Liver (tissue), 3 donors: ENCODE measurements at regions not wholly inside any gene's neighbourhood (a gene's known extent, or its start where the extent isn't known, plus 50 kb on each side); places are given as distances from the start of the nearest gene placed in this dataset.

Experiments used
- CTCF ChIP-seq: fragments of 150-350 bp; IDR thresholded peaks from 2 replicates; pipeline ENCODE4 v1.5.1; 2017; ENCODE audit warnings: improper control_type of control experiment, low read depth, low read length; ENCODE audit not compliant: missing input control
- EGR1 ChIP-seq, 2 donors: IDR thresholded peaks; 2 replicates each; pipeline ENCODE4 v1.6.1; 2016 to 2018; ENCODE audit warnings: antibody characterized with exemption in 2 of 2, low read depth in 2 of 2
- MAX ChIP-seq: IDR thresholded peaks from 2 replicates; pipeline ENCODE4 v1.6.1; 2016; ENCODE audit warnings: antibody characterized with exemption
- REST ChIP-seq: IDR thresholded peaks from 2 replicates; pipeline ENCODE4 v1.6.1; 2016; ENCODE audit warnings: antibody characterized with exemption, mild to moderate bottlenecking
- TAF1 ChIP-seq: conservative IDR thresholded peaks from 2 replicates; pipeline ENCODE4 v1.6.1; 2016; ENCODE audit warnings: antibody characterized with exemption, mild to moderate bottlenecking
- donor health status: healthy.
- donor health status: healthy.

- TF ChIP-seq CTCF (no peak), MAX (no peak), EGR1 (IDR thresholded peaks at IDR 0.05; ENCODE audit: low read depth in 2 of 2) (no peak), REST (no peak), TAF1 (no peak)
Observed at GRCh38 chr5:176184608-176185132, 53.6 kb upstream of the SIMC1 start.
